Parathyroid adenoma (tissue), 2 donors: ENCODE measurements at regions not wholly inside any gene's neighbourhood (a gene's known extent, or its start where the extent isn't known, plus 50 kb on each side); places are given as distances from the start of the nearest gene placed in this dataset.

Experiments
- H2AFZ ChIP-seq: fragments of 300-600 bp; sonication (generic); one replicate; pipeline ENCODE4 v1.7.0; 2017; ENCODE audit warnings: antibody characterized with exemption, mild to moderate bottlenecking
- H3K27ac ChIP-seq: fragments of 300-600 bp; sonication (generic); one replicate; pipeline ENCODE4 v1.7.0; 2017
- H3K27me3 ChIP-seq: fragments of 300-600 bp; sonication (generic); one replicate; pipeline ENCODE4 v1.7.0; 2017; ENCODE audit warnings: low read length; ENCODE audit not compliant: control insufficient read depth, insufficient read depth
- H3K36me3 ChIP-seq: fragments of 300-600 bp; sonication (generic); one replicate; pipeline ENCODE4 v1.7.0; 2017; ENCODE audit warnings: low read length; ENCODE audit not compliant: control insufficient read depth, insufficient read depth
- H3K4me1 ChIP-seq: fragments of 300-600 bp; sonication (generic); one replicate; pipeline ENCODE4 v1.7.0; 2017; ENCODE audit warnings: control low read depth
- H3K4me2 ChIP-seq: fragments of 300-600 bp; sonication (generic); one replicate; pipeline ENCODE4 v1.7.0; 2017; ENCODE audit warnings: low read length
- H3K4me3 ChIP-seq: fragments of 300-600 bp; sonication (generic); one replicate; pipeline ENCODE4 v1.7.0; 2017; ENCODE audit warnings: low read depth, low read length
- H3K79me2 ChIP-seq: fragments of 300-600 bp; sonication (generic); one replicate; pipeline ENCODE4 v1.7.0; 2017; ENCODE audit warnings: control low read depth
- H3K9ac ChIP-seq: fragments of 300-600 bp; sonication (generic); one replicate; pipeline ENCODE4 v1.7.0; 2017; ENCODE audit warnings: mild to moderate bottlenecking
- H3K9me3 ChIP-seq: fragments of 300-600 bp; sonication (generic); one replicate; pipeline ENCODE4 v1.7.0; 2017; ENCODE audit warnings: low read length; ENCODE audit not compliant: control insufficient read depth
- CTCF ChIP-seq: fragments of 300-600 bp; sonication (generic); IDR thresholded peaks from one replicate; pipeline ENCODE4 v1.7.0; 2017; ENCODE audit warnings: antibody characterized with exemption, mild to moderate bottlenecking
- donor health status: primary hyperparathyroidism.

- Histone ChIP-seq H3K27me3 (no peaks in the 10 kb centered on the region), H3K9ac (no peak overlapping the region), H3K4me1 (no peaks in the 10 kb centered on the region), H3K27ac (no peak overlapping the region), H3K36me3 (no peaks in the 10 kb centered on the region), H3K4me2 (no peak overlapping the region), H2AFZ (no peak overlapping the region), H3K4me3 (no peak overlapping the region), H3K79me2 (no peaks in the 10 kb centered on the region), H3K9me3 (no peaks in the 10 kb centered on the region)
- TF ChIP-seq CTCF = no peak
Measured at GRCh38 chr6:12221856-12222255, 68.3 kb upstream of the EDN1 start.

- no peak for TF ChIP-seq CTCF
- no peaks in the 10 kb centered on the region for H3K9me3 ChIP-seq
- no peak overlapping the region for H3K4me3 ChIP-seq
- no peaks in the 10 kb centered on the region for H3K79me2 ChIP-seq
- no peak overlapping the region for H3K9ac ChIP-seq
- no peaks in the 10 kb centered on the region for H3K36me3 ChIP-seq
- H2AFZ ChIP-seq = no peak overlapping the region
- H3K27ac ChIP-seq = no peak overlapping the region
- H3K27me3 ChIP-seq = no peaks in the 10 kb centered on the region
- no peak overlapping the region for H3K4me2 ChIP-seq
- H3K4me1 ChIP-seq = no peaks in the 10 kb centered on the region
Measured at GRCh38 chr6:12222405-12223366, 67.5 kb upstream of the EDN1 start.

- Histone ChIP-seq H3K4me3 (no peak overlapping the region), H3K4me2 (no peak overlapping the region), H3K27ac (no peak overlapping the region), H3K27me3 (no peaks in the 10 kb centered on the region), H3K79me2 (no peaks in the 10 kb centered on the region), H3K36me3 (no peaks in the 10 kb centered on the region), H3K4me1 (no peaks in the 10 kb centered on the region), H3K9ac (no peak overlapping the region), H2AFZ (no peak overlapping the region), H3K9me3 (no peaks in the 10 kb centered on the region)
- TF ChIP-seq CTCF = no peak
Measured at GRCh38 chr6:12223383-12223782, 66.8 kb upstream of the EDN1 start.

GRCh38 chr6:12224251-12224650, 65.9 kb upstream of the EDN1 start:
- H3K9ac ChIP-seq = no peak overlapping the region
- H3K36me3 ChIP-seq = no peaks in the 10 kb centered on the region
- H2AFZ ChIP-seq = no peak overlapping the region
- no peak for TF ChIP-seq CTCF
- no peak overlapping the region for H3K4me3 ChIP-seq
- H3K27ac ChIP-seq = no peak overlapping the region
- no peaks in the 10 kb centered on the region for H3K27me3 ChIP-seq
- no peaks in the 10 kb centered on the region for H3K9me3 ChIP-seq
- no peak overlapping the region for H3K4me2 ChIP-seq
- no peaks in the 10 kb centered on the region for H3K4me1 ChIP-seq
- H3K79me2 ChIP-seq = no peaks in the 10 kb centered on the region
